ENCODE measurements at regions not wholly inside any gene's neighbourhood (a gene's known extent, or its start where the extent isn't known, plus 50 kb on each side); places are given as distances from the start of the nearest gene placed in this dataset.

DNA sequence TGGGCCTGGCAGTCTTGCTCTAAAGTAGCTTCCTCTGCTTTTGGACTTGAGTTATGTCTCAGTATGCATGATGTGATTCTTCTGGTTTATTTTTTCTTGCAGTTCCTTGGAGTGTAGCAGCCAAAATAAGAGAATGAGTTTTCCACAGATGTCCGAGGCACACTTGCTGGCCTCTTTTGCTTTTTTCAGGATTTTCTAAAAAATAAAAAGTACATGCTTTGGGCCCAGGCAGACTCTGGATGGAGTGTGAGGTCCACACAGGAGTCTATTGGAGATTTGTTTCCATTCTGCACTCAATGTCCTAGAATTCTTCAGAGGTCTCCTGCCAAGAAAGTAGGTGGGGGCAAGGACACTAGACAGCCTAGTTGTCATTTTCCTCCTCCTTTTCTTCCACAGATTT is 477.6 kb downstream of the EPM2A start:
- DNase-seq (ENCODE audit: low spot score) (no peak), FAIRE-seq (no peak)

DNA sequence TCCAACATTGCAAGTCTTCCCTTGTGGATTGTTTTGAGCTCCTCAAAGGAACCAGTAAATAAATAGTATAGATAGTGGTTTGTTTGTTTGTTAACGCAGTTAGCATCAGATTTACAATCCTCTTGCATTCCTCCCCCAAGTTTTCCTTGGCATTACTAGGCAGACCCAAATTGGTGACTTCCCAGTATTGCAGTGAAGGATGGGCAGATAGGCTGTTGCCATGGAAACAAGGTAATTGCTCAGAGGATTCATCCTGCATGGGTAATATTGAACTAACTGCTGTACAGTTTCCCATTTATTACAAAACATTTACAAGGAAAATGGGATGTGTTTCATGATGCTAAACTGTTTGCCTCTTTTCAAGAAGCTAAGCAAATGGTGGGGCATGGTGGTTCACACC is 477.2 kb downstream of the EPM2A start:
- no peak for DNase-seq (ENCODE audit: low spot score)
- FAIRE-seq, result no peak

GRCh38 chr6:145260484-145261175 is 474.7 kb downstream of the EPM2A start:
- no peak for DNase-seq (ENCODE audit: low spot score)
- FAIRE-seq, result no peak

DNA sequence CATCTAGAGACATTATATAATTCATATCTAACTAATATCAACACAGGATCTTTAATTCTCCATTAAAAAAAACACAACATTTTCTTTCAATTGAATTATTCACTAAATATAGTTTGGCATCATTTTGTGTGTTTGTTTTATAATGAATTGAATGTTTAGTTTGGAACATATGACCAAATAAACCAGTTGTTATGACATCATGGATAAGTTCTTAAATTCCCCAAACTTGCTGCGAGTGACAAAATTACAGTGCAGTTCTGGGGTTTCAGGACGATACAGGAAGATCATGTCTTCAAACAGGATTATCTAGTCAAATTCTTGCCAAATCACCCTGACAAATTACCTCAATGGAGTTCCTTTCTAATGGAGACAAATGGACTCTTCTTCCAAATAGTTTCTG is 473.6 kb downstream of the EPM2A start:
- FAIRE-seq, result no peak
- DNase-seq (ENCODE audit: low spot score), result no peak

- FAIRE-seq (no peak), DNase-seq (ENCODE audit: low spot score) (no peak)
Observed at GRCh38 chr6:145262771-145263170, 472.5 kb downstream of the EPM2A start.

DNA sequence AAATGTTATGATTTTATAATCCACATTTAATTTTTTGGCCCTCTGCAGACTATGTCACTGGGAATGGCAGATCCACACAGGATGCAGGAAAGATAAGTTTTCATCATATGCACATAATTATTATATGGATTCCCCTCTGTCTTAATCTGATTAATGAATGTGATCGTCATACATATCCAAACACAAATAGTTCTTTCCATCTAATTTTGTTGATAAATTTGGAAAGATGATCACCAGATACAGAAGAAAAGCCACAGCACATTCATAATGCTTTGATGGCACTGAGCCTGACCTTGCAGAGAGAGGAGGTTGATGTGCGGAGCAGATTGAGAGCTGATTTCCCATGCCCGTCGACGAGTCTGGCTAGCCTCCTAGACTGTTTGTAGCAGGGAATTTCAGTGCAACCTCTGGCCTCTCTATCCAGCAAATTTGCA is 471.5 kb downstream of the EPM2A start:
- FAIRE-seq (no peak), DNase-seq (ENCODE audit: low spot score) (no peak)

DNA sequence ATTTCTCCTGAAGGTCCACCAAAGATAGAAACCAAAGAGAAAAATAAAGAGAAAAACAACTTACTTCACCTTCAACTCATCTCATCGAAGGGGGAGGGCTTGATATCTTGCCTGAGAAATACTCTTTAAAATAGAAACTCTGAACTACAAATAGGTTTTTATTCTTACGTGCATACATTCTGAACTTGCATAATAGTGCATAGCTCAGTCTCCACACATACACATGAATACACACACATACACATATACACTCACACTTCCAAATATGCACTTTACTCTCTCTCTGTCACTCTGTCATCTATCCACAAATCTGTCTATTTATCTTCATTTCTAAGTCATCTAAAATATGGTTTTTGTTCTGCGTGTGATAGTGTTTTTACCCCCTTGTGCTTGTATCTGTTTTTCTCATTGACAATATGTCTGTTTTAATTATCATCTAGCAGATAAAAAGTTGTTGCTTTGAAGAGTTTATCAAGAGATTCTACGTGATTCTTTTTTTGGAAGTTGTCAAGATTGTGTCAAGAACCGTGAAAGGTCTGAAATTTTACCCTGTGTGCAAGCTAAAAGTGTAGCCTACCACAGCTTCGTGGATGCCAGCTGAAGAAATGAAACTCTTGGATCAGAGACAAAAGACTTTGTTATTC is 468.8 kb downstream of the EPM2A start:
- DNase-seq (ENCODE audit: low spot score), result no peak
- FAIRE-seq, result no peak

- no peak for DNase-seq (ENCODE audit: low spot score)
- no peak for FAIRE-seq
Observed at GRCh38 chr6:145267076-145267867, 468.0 kb downstream of the EPM2A start.

DNA sequence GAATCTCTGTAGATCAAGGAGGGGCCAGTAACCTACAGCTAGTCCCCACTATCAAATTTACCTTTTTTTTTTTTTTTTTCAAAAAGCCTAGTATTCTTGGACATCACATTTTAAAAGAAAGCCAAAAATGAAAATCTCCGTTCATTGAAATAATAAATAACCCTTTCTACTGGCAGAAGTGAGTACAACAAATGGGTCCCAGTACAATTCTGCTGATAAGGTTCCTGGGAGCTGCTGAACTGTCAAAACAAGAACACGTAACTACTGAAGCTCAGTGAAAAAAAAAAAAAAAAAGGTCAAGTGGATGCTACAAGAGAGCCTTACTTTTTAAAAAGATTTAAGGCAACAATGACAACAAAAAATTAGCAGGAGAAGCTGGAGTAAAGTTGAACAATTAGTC is 464.9 kb downstream of the EPM2A start:
- no peak for DNase-seq (ENCODE audit: low spot score)
- FAIRE-seq, result no peak

- DNase-seq (ENCODE audit: low spot score) (no peak), FAIRE-seq (no peak)
Observed at GRCh38 chr6:145271040-145271439, 464.3 kb downstream of the EPM2A start.

DNA sequence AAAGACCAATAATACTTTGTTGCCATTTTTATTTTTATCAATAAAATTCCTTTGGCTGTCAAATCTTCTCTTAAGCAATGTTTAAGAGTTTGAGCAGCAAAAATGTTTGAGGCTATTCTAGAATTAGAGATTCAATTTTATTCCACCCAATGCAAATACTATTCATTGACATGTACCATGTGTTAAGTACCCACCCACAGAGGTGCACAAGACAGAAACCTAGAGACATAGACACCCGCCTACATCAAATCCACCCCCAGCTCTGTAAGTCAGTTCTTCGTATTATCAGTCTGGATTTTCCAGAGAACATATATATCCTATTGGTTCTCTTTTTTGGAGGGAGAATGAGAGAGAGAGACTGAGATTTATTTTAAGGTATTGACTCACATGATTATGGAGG is 463.7 kb downstream of the EPM2A start:
- no peak for DNase-seq (ENCODE audit: low spot score)
- FAIRE-seq, result no peak

DNA sequence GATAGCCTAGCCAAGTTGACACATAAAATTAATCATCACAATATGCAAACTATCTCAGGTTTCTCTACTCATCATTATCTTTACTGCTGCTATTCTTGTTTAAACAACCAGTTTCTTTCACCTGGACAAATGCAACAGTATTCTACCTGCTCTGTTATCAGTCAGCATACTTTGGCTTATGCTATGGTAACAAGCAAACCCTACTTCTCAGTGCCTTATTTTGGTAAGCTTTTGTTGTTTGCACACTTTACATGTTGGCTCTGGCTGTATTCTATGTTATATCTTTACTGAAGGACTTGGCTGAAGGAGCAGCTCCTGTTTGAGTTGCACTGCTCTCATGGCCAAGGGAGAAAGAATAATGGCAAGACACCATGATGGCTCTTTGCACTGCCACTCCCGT is 463.1 kb downstream of the EPM2A start:
- FAIRE-seq (no peak), DNase-seq (ENCODE audit: low spot score) (no peak)

GRCh38 chr6:145273136-145273535 is 462.2 kb downstream of the EPM2A start:
- no peak for DNase-seq (ENCODE audit: low spot score)

GRCh38 chr6:145274083-145274482 is 461.2 kb downstream of the EPM2A start:
- no peak for FAIRE-seq

More at GRCh38 chr6:145273136-145273535, 462.2 kb downstream of the EPM2A start:
- no peak for FAIRE-seq

GRCh38 chr6:145275019-145275418 is 460.3 kb downstream of the EPM2A start:
- FAIRE-seq, result no peak
- DNase-seq (ENCODE audit: low spot score), result no peak

More at GRCh38 chr6:145274083-145274482, 461.2 kb downstream of the EPM2A start:
- no peak for DNase-seq (ENCODE audit: low spot score)

DNA sequence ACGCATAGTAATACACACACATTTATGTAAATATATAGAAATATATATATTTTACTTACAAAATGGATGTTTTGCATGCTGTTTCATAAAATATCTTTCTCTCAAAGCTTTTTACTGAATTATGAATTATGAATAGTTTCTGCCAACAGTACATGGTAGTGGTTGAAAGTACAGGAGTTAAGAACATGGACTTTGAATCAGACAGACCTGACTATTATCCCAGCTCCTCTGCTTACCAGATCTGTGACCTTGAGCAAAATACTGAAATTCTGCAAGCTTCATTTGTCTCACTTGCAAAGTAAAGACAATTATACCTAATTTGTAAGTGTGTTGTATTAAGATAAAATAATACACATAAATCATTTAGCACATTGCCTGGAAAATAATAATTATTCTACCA is 459.5 kb downstream of the EPM2A start:
- no peak for FAIRE-seq
- DNase-seq (ENCODE audit: low spot score), result no peak

- no peak for FAIRE-seq
- DNase-seq (ENCODE audit: low spot score), result no peak
Observed at GRCh38 chr6:145276756-145277155, 458.6 kb downstream of the EPM2A start.

- no peak for FAIRE-seq
- DNase-seq (ENCODE audit: low spot score), result no peak
Observed at GRCh38 chr6:145277358-145278086, 457.8 kb downstream of the EPM2A start.

GRCh38 chr6:145278163-145278807 is 457.0 kb downstream of the EPM2A start:
- no peak for DNase-seq (ENCODE audit: low spot score)
- FAIRE-seq, result no peak

DNA sequence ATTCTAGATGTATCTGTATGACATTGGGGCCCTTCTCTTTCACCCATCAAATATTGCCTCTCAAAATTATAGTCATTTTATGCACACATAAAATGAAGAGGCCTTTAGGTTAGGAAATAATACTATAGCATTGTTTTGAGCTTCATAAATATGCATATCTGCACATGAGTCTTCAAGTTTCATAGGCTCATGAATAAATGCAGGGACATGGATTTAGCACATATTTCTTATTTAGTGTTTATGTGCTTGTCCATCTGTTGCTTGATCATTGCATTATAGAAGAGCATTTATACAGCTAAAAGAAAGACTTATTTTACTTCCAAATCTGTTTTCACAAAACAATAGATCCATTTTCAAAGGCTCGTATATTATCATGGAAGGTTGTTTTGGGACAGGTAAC is 455.8 kb downstream of the EPM2A start:
- FAIRE-seq (no peak), DNase-seq (ENCODE audit: low spot score) (no peak)

DNA sequence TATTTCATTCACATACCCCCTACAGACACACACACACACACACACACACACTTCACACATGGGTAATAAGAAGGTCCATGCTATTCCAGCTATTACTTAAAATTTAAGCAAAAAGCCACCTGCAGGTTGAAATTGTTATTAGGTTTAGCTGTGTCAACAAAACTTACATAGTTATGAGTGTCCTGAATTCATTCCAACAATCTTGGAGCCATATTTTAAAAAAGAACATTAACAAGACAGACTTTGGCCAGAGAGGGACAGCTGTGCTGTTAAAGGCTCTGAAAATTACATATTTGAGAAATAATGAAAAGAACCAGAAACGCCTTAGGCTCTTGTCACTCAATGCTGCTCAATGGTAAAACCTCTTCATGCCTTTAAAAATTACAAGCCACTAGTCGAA is 455.3 kb downstream of the EPM2A start:
- FAIRE-seq (no peak), DNase-seq (ENCODE audit: low spot score) (no peak)

Data from RCC 7860 (cell line).